GM18873 (cell line): ENCODE measurements at regions not wholly inside any gene's neighbourhood (a gene's known extent, or its start where the extent isn't known, plus 50 kb on each side); places are given as distances from the start of the nearest gene placed in this dataset.
"Not testable (repeated sequence)": the region's sequence is repeated elsewhere in the genome, so short reads cannot be mapped to it uniquely, and the experiment has no call there.

Experiments
- ATAC-seq: cut with Tn5 transposase; IDR thresholded peaks from one replicate; pipeline ENCODE4 v1.9.1; 2021; ENCODE audit warnings: mild to moderate bottlenecking, moderate library complexity, moderate number of reproducible peaks; ENCODE audit not compliant: unreplicated experiment, low FRiP score

GRCh38 chr3:75840160-75840559 lies 54.8 kb upstream of the ZNF717 start:
- ATAC-seq = not testable (repeated sequence)

- not testable (repeated sequence) for ATAC-seq
Measured at GRCh38 chr3:75850301-75851008, 65.1 kb upstream of the ZNF717 start.

- no peak for ATAC-seq
Measured at GRCh38 chr3:75863130-75863529, 77.8 kb upstream of the ZNF717 start.

GRCh38 chr3:75863878-75864277 lies 78.5 kb upstream of the ZNF717 start:
- ATAC-seq = no peak

- ATAC-seq = not testable (repeated sequence)
Measured at GRCh38 chr3:75883719-75884118, 98.4 kb upstream of the ZNF717 start.

- ATAC-seq = no peak
Measured at GRCh38 chr3:75886971-75887526, 101.7 kb upstream of the ZNF717 start.

GRCh38 chr3:75894234-75894633 lies 108.9 kb upstream of the ZNF717 start:
- no peak for ATAC-seq

- no peak for ATAC-seq
Measured at GRCh38 chr3:75896265-75896664, 110.9 kb upstream of the ZNF717 start.

GRCh38 chr3:75901446-75901845 lies 116.1 kb upstream of the ZNF717 start:
- ATAC-seq = not testable (repeated sequence)

GRCh38 chr3:75906555-75907112 lies 121.3 kb upstream of the ZNF717 start:
- ATAC-seq = no peak

GRCh38 chr3:75913800-75914350 lies 128.5 kb upstream of the ZNF717 start:
- no peak for ATAC-seq

- ATAC-seq = not testable (repeated sequence)
Measured at GRCh38 chr3:75914741-75915140, 129.4 kb upstream of the ZNF717 start.

GRCh38 chr3:75938921-75939320 lies 153.6 kb upstream of the ZNF717 start:
- no peak for ATAC-seq

GRCh38 chr3:75951941-75952340 lies 166.6 kb upstream of the ZNF717 start:
- no peak for ATAC-seq

- not testable (repeated sequence) for ATAC-seq
Measured at GRCh38 chr3:75960031-75960430, 174.7 kb upstream of the ZNF717 start.

GRCh38 chr3:75962054-75962453 lies 176.7 kb upstream of the ZNF717 start:
- not testable (repeated sequence) for ATAC-seq

GRCh38 chr3:75967071-75967470 lies 181.7 kb upstream of the ZNF717 start:
- ATAC-seq = no peak

GRCh38 chr3:75978686-75979085 lies 193.3 kb upstream of the ZNF717 start:
- ATAC-seq = no peak

GRCh38 chr3:75981401-75981800 lies 196.1 kb upstream of the ZNF717 start:
- ATAC-seq = no peak

- ATAC-seq = no peak
Measured at GRCh38 chr3:75982151-75982550, 196.8 kb upstream of the ZNF717 start.

- no peak for ATAC-seq
Measured at GRCh38 chr3:75983111-75983510, 197.8 kb upstream of the ZNF717 start.
